ENCODE measurements at regions not wholly inside any gene's neighbourhood (a gene's known extent, or its start where the extent isn't known, plus 50 kb on each side); places are given as distances from the start of the nearest gene placed in this dataset.

DNA sequence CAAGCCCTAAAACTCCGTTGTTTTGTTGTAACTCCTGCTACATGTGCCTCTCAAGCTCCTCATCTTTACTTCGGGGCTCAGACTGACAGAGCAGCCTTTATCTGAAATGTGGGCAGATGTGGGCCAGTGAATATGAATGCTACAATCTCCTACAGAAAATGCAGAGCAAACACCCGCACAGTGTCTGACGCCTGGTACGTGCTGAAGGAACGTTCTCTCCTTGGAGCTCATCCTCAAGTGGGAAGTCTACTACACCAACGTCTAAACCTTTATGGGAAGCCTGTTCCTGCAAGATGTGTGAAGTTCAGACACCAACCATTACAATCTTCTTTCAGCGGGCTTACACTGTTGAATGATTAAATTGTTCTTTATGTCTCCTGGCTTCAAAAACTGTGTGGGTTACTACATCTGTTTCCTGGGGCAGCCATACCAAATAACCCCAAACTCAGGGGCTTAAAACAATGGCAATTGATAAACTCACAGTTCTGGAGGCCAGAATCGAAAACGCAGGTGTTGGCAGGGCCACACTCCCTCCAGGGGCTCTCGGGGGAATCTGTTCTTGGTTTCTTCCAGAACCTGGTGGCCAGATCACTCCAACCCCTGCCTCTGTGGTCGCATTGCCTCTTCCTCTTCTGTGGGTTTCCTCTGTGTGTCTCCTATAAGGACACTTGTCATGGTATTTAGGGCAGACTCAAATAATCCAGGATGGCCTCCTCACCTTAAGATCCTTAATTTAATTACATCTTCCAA lies 179.7 kb upstream of the PLXNC1 start:
- H3K27ac ChIP-seq = no peak overlapping the region
- TF ChIP-seq, protein P1, sequence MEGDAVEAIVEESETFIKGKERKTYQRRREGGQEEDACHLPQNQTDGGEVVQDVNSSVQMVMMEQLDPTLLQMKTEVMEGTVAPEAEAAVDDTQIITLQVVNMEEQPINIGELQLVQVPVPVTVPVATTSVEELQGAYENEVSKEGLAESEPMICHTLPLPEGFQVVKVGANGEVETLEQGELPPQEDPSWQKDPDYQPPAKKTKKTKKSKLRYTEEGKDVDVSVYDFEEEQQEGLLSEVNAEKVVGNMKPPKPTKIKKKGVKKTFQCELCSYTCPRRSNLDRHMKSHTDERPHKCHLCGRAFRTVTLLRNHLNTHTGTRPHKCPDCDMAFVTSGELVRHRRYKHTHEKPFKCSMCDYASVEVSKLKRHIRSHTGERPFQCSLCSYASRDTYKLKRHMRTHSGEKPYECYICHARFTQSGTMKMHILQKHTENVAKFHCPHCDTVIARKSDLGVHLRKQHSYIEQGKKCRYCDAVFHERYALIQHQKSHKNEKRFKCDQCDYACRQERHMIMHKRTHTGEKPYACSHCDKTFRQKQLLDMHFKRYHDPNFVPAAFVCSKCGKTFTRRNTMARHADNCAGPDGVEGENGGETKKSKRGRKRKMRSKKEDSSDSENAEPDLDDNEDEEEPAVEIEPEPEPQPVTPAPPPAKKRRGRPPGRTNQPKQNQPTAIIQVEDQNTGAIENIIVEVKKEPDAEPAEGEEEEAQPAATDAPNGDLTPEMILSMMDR (conservative IDR thresholded peaks at IDR 0.05) = no peak

DNA sequence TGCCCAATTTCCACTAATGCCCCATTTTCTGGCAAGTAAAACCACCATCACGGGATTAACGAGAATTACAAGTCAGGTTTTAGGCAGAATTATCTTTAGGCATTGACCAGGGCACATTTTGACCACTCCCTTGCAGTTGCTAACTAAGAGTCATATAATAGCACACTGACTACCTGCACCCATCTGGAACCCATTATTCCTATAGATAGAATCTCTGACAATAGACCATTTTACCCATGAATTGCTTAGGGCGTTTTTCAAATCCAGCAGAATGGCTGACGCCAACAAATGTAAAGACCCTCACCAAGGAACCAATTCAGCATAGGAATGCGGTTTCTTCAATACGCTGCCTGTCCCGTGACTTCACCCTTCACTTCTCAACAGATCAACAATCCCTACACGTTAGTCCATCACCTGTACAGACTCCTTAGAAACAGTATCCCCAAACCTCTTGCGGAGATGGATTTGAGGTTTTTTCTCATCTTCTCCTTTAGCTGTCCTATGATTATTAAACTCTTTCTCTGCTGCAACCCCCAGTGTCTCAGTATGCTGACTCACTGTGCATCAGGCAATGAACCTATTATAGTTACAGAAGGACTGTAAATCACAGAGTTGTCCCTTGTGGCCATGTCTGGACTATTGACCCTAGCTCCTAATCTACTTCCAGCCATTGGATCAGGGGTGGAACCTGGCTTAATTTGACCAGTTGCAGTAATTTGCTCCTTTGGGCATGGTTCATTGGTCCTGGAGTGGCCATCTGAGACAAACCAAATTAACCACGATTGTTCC lies 177.3 kb upstream of the PLXNC1 start:
- H3K27ac ChIP-seq = no peak overlapping the region
- TF ChIP-seq, protein P1 (conservative IDR thresholded peaks at IDR 0.05) = no peak

DNA sequence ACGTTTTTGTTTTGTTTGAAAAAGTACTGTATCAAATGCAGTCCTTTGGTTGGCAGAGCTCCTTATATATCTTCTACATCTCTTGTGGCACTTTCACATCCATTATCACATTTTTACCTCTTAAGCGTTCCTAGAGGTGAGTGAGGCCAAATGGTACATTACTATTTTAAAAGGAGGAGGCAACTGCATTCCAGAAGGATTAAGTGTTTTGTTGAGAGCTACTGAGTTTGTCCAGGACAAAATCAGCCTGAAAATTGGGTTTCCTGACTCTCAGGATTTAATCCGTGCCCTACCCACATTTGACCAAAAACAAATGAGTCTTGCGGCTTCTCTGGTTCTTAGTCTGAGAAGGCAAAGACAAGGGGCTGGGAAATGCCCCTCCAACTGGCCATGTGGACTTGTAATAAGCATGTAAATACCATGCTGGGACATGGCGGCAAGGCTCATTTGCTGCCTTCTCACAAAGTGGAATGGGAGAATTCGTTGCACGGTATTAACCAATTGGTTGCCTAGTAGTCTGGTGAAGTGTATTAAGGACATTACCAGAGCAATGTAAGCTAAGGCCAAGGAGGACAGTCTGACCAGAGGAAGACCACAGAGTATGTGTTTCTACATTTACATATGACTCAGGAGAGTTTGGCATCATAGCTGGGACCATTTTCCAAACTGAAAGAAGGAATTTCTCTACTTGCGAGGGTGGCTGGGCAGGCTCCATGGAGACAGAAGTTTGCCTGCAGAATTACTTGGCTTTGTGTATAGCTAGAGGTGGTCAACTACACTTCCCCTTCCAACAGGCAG lies 175.8 kb upstream of the PLXNC1 start:
- no peak overlapping the region for H3K27ac ChIP-seq
- TF ChIP-seq, protein P1 (conservative IDR thresholded peaks at IDR 0.05) = no peak

DNA sequence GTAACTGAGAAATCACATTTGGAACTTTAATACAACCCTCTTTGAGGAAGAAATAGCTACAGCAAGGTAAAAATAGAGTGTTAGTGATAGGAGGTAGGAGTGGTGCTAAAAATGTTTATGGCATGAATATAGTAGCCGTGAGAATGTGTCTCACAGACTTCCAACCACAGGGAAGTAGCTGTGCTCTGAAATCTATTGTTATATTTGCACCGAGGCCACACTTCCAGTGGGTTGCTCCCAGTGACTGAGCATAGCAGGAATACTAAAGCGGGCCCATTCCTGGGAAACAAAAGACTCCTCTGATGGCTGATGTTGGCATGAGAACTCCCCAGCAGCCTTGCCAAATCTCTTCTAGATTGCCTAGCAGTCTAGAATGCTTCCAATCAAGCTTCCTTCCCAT lies 174.1 kb upstream of the PLXNC1 start:
- no peak overlapping the region for H3K27ac ChIP-seq
- TF ChIP-seq, protein P1 (conservative IDR thresholded peaks at IDR 0.05) = no peak

DNA sequence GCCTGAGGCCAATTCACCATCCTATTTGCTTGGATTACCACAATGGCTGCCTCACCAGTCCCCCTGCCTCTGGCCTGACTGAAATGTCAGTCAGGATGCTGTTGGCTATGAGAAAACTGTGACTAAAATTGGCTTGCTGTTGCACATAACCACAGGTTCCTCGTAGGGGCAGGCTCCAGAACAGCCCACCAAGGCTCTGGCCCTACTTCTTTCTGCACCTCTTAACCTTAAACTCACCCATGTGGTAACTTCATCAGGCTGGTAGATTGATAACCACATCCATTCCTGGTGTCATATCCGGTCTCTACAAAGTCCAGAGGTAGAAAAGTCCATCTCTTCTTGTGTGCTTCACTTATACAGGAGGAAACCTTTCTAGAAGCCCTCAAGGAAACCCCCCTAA lies 172.4 kb upstream of the PLXNC1 start:
- no peak overlapping the region for H3K27ac ChIP-seq
- TF ChIP-seq, protein P1 (conservative IDR thresholded peaks at IDR 0.05) = no peak

DNA sequence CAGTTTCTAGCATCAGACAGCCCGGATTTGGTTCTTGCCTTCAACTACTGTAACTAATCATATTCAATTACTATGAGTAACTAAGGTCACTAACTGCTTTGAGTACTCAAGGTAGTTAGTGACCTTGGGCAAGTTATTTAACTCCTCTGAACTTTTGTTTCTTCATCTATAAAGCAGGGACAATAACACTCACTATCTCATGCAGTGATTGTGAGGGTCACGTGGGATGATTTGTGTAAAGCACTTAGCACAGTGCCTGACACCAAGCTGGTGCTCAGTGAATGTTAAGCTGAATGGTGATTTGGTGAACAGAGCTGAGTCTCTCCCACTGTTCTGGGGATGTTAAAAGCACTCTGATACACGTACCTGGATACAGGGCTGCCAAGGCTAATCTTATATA lies 171.3 kb upstream of the PLXNC1 start:
- TF ChIP-seq, protein P1 (conservative IDR thresholded peaks at IDR 0.05) = no peak
- no peak overlapping the region for H3K27ac ChIP-seq

DNA sequence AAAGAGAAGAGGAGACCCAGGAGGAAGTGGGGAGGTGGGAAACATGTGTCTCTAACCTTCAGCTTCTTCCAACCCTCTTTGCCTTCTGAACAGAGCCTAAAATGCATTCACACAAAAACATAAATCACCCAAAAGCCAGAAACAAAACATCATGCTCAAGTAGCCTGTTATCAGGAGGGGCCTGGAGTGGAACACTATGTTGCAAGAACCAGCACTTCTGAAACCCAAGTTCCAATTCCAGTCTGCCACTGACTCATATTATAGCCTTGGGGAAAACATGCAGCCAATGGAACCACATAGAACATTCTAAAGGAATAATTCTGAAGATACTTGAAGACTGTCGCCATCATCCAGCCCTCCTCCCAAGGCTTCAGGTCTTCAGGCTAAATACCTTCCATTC lies 169.8 kb upstream of the PLXNC1 start:
- no peak overlapping the region for H3K27ac ChIP-seq

More for the DNA sequence above, 169.8 kb upstream of the PLXNC1 start:
- TF ChIP-seq, protein P1 (conservative IDR thresholded peaks at IDR 0.05) = no peak
